ENCODE measurements at regions not wholly inside any gene's neighbourhood (a gene's known extent, or its start where the extent isn't known, plus 50 kb on each side); places are given as distances from the start of the nearest gene placed in this dataset.

- H3K27me3 ChIP-seq: no peaks in the 10 kb centered on the region
- intact Hi-C loops (cut with DNase I; ENCODE audit: low total_unique reads): no loop called here
- TF ChIP-seq, protein P1, sequence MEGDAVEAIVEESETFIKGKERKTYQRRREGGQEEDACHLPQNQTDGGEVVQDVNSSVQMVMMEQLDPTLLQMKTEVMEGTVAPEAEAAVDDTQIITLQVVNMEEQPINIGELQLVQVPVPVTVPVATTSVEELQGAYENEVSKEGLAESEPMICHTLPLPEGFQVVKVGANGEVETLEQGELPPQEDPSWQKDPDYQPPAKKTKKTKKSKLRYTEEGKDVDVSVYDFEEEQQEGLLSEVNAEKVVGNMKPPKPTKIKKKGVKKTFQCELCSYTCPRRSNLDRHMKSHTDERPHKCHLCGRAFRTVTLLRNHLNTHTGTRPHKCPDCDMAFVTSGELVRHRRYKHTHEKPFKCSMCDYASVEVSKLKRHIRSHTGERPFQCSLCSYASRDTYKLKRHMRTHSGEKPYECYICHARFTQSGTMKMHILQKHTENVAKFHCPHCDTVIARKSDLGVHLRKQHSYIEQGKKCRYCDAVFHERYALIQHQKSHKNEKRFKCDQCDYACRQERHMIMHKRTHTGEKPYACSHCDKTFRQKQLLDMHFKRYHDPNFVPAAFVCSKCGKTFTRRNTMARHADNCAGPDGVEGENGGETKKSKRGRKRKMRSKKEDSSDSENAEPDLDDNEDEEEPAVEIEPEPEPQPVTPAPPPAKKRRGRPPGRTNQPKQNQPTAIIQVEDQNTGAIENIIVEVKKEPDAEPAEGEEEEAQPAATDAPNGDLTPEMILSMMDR (IDR thresholded peaks at IDR 0.05): no peak
- H3K36me3 ChIP-seq: no peaks in the 10 kb centered on the region
- no peaks in the 10 kb centered on the region for H3K9me3 ChIP-seq
- DNase-seq: no peak
- H3K27ac ChIP-seq: peak overlapping the region in 1 of 2 donors; percentile 29
- no peak overlapping the region for H3K4me3 ChIP-seq
- H3K4me1 ChIP-seq: peaks cover 0 to 32% (median 9%) of the 10 kb centered on the region in 4 donors
Measured at GRCh38 chr15:87606971-87607370, 649.6 kb downstream of the NTRK3 start.

DNA sequence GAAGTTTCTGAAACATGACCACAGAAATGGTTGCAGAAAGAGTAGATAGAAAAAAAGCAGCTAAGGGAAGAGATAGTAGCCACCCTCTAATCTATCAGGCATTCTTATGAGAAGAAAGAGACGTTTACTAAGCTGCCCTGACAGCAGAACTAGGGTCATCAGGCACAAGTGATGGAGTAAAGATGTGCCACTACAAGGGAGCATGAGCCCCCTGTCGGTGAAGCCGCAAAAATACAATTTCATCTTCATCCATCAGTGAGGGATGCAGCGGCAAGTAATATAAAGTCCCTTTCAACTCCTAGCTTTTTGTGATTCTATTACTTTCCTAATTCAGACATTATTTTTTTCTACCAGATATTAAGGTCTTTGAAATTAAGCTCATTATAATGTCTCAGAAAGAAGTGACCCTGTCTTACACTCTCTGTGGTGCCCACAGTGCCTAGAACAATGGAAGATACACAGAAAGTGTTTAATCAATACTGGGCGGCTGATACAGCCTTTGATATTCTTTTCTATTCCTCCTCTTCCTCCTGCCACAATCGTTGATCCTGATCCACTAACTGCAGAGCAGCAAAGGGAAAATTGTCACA lies 651.6 kb downstream of the NTRK3 start:
- TF ChIP-seq, protein P1 (IDR thresholded peaks at IDR 0.05): peak in 1 of 2 experiments; percentile 19
- DNase-seq: no peak
- Histone ChIP-seq H3K9me3 (no peaks in the 10 kb centered on the region), H3K4me3 (no peak overlapping the region), H3K27ac (no peak overlapping the region), H3K27me3 (no peaks in the 10 kb centered on the region), H3K36me3 (no peaks in the 10 kb centered on the region), H3K4me1 (peaks cover 0 to 22% (median 5%) of the 10 kb centered on the region in 4 donors)
- intact Hi-C loops (cut with DNase I; ENCODE audit: low total_unique reads): no loop called here

DNA sequence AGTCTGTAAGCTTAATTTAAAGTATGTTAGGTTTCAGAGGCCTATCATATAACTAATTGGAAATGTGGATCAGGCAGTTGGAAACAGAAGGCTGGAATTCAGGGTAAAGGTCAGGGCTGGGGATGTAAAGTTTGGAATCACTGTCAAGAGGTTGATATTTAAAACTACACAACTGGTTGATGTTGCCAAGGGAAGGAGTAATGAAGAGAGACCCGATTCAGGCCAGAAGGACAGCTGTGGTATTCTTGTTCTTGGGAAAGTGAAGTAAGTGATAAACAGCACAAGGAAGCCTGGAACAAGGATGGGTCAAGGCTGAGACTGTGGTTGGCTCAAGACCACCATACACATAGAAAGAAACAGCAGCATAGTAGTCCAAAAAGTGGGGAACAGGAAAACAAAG lies 654.2 kb downstream of the NTRK3 start:
- peaks cover 0 to 9% (median 3%) of the 10 kb centered on the region in 4 donors for H3K4me1 ChIP-seq
- H3K27ac ChIP-seq: no peak overlapping the region
- H3K36me3 ChIP-seq: no peaks in the 10 kb centered on the region
- DNase-seq: no peak
- intact Hi-C loops (cut with DNase I; ENCODE audit: low total_unique reads): no loop called here
- TF ChIP-seq, protein P1 (IDR thresholded peaks at IDR 0.05): no peak
- no peaks in the 10 kb centered on the region for H3K9me3 ChIP-seq
- H3K27me3 ChIP-seq: no peaks in the 10 kb centered on the region
- H3K4me3 ChIP-seq: no peak overlapping the region

- TF ChIP-seq, protein P1 (IDR thresholded peaks at IDR 0.05): no peak
- no peaks in the 10 kb centered on the region for H3K36me3 ChIP-seq
- H3K27ac ChIP-seq: no peak overlapping the region
- no peaks in the 10 kb centered on the region for H3K9me3 ChIP-seq
- no peak for DNase-seq
- H3K4me3 ChIP-seq: no peak overlapping the region
- no peaks in the 10 kb centered on the region for H3K27me3 ChIP-seq
- H3K4me1 ChIP-seq: no peaks in the 10 kb centered on the region
- intact Hi-C loops (cut with DNase I; ENCODE audit: low total_unique reads): no loop called here
Measured at GRCh38 chr15:87599616-87600015, 656.9 kb downstream of the NTRK3 start.

- intact Hi-C loops (cut with DNase I; ENCODE audit: low total_unique reads): no loop called here
- TF ChIP-seq, protein P1 (IDR thresholded peaks at IDR 0.05): no peak
- no peak overlapping the region for H3K4me3 ChIP-seq
- no peak overlapping the region for H3K27ac ChIP-seq
- H3K9me3 ChIP-seq: no peaks in the 10 kb centered on the region
- no peaks in the 10 kb centered on the region for H3K4me1 ChIP-seq
- no peaks in the 10 kb centered on the region for H3K27me3 ChIP-seq
- DNase-seq: no peak
- H3K36me3 ChIP-seq: no peaks in the 10 kb centered on the region
Measured at GRCh38 chr15:87597346-87598052, 659.0 kb downstream of the NTRK3 start.

Measured in tibial artery (tissue), 4 donors.